ENCODE measurements at regions not wholly inside any gene's neighbourhood (a gene's known extent, or its start where the extent isn't known, plus 50 kb on each side); places are given as distances from the start of the nearest gene placed in this dataset.
"Not testable (repeated sequence)": the region's sequence is repeated elsewhere in the genome, so short reads cannot be mapped to it uniquely, and the experiment has no call there.

DNA sequence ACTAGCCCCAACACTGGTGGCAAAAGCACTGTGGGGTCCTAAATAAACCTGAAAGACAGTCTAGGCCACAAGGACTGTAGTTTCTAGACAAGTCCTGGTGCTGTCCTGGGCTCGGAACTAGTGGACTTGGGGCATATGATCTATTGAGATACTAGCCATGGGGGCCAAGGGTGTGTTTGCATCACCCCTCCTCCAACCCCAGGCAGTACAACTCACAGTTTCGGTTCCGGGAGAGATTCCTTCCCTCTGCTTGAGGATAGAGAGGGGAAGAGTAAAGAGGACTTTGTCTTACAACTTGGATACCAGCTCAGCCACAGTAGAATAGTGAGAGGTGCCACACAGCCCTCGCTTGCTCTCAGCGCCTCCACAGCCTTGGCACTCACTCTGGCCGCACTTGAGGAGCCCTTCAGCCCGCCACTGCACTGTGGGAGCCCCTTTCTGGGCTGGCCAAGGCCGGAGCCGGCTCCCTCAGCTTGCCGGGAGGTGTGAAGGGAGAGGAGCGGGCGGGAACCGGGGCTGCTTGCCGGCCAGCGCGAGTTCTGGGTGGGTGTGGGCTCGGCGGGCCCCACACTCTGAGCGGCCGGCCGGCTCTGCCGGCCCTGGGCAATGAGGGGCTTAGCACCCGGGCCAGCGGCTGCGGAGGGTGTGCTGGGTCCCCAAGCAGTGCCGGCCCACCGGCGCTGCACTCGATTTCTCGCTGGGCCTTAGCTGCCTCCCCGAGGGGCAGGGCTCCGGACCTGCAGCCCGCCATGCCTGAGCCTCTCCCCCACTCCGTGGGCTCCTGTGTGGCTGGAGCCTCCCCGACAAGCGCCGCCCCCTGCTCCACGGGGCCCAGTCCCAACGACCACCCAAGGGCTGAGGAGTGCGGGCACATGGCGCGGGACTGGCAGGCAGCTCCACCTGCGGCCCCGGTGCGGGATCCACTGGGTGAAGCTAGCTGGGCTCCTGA lies 222.7 kb upstream of the SEMA3C start:
- H3K27ac Mint-ChIP-seq; DNase-seq (ENCODE audit: low spot score); H3K4me1 Mint-ChIP-seq (ENCODE audit: low read depth); intact Hi-C loops (cut with micrococcal nuclease); H3K4me3 Mint-ChIP-seq (ENCODE audit: low read depth); H3K27me3 Mint-ChIP-seq (ENCODE audit: low read depth); H3K36me3 Mint-ChIP-seq (ENCODE audit: low read depth): not testable (repeated sequence)
- H3K9me3 Mint-ChIP-seq, result peaks cover 28% of the 10 kb centered on the region

DNA sequence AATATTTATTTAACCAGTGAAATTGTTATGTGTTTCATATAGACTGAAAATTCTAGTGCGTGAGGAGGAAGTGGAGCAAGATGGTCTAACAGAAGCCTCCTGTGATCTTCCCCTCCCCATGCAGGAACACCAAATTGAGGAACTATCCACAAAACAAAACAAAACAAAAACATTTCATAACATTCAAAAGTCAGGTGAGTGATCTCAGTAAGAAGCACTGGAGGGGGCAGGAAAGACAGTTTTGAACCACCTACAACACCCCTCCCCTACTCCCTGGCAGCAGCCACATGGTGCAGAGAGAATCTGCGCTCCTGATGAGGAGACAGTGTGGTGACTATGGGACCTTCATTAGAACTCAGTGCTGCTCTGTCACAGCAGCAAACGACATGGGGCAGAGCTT lies 221.9 kb upstream of the SEMA3C start:
- Mint-ChIP-seq H3K4me3 (ENCODE audit: low read depth) (no peak overlapping the region), H3K9me3 (peaks cover 28% of the 10 kb centered on the region), H3K4me1 (ENCODE audit: low read depth) (no peaks in the 10 kb centered on the region), H3K27ac (no peak overlapping the region), H3K27me3 (ENCODE audit: low read depth) (no peaks in the 10 kb centered on the region), H3K36me3 (ENCODE audit: low read depth) (no peaks in the 10 kb centered on the region)
- no peak for DNase-seq (ENCODE audit: low spot score)
- intact Hi-C loops (cut with micrococcal nuclease), result no loop called here

DNA sequence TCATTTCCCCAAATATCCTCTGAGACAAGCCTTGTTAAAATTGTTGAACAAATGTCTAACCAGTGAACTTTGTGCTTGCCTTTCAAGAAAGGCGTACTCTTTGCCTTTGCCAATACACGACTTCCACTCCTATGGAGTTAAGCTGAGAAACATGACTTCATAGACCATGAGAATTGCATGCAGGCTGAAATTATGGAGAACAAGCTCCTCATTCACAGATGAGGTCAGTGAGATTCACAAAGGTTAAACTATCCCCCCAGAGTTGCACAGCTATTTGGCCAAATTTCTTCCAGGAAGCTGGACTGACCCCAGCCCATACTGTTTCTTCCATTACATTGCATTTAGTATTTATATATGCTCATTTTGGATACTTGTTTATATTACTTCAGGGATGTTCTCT lies 221.4 kb upstream of the SEMA3C start:
- Mint-ChIP-seq H3K4me1 (ENCODE audit: low read depth) (no peaks in the 10 kb centered on the region), H3K27ac (no peak overlapping the region), H3K4me3 (ENCODE audit: low read depth) (no peak overlapping the region), H3K36me3 (ENCODE audit: low read depth) (no peaks in the 10 kb centered on the region), H3K9me3 (peaks cover 26% of the 10 kb centered on the region), H3K27me3 (ENCODE audit: low read depth) (no peaks in the 10 kb centered on the region)
- no peak for DNase-seq (ENCODE audit: low spot score)
- intact Hi-C loops (cut with micrococcal nuclease), result no loop called here

DNA sequence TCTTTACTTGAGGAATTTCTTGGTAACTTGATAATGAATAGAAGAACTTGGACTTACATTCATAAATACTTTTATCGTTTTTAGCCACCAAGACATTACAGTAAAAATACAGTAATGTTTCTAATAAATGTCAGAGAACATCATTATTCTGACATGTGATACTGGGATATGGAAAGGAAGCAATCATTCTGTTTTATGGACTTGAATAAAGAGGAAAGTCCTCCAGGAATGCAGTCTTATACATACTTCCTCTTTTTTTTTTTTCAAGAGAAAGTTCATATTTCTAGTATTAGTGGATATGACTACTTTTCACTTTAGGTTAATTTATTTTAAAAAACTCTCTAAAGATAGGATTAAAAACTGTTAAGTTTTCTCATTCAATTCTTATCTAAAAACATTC lies 220.0 kb upstream of the SEMA3C start:
- Mint-ChIP-seq H3K27me3 (ENCODE audit: low read depth) (no peaks in the 10 kb centered on the region), H3K4me1 (ENCODE audit: low read depth) (no peaks in the 10 kb centered on the region), H3K36me3 (ENCODE audit: low read depth) (no peaks in the 10 kb centered on the region), H3K27ac (no peak overlapping the region), H3K4me3 (ENCODE audit: low read depth) (no peak overlapping the region), H3K9me3 (peaks cover 15% of the 10 kb centered on the region)
- no peak for DNase-seq (ENCODE audit: low spot score)
- intact Hi-C loops (cut with micrococcal nuclease), result no loop called here

DNA sequence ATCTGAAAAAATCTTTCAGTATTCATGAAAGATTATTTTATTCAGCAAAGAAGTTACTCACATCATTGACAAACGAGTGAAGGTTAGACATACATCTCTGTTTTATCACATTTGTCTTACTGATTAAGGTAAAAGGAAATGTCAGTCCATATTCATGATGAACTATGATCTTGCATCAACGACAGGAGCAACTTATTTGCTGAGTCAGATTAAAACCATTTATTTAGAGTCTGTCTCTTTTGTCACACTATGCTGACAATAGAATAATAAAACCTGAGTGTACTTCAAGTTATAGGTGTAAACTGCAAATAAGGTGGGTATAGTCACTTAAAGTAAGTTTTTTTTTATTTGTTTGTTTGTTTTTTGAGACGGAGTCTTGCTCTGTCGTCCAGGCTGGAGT lies 216.5 kb upstream of the SEMA3C start:
- no peak for DNase-seq (ENCODE audit: low spot score)
- H3K4me1 Mint-ChIP-seq (ENCODE audit: low read depth), result no peaks in the 10 kb centered on the region
- H3K27me3 Mint-ChIP-seq (ENCODE audit: low read depth), result no peaks in the 10 kb centered on the region
- no peak overlapping the region for H3K4me3 Mint-ChIP-seq (ENCODE audit: low read depth)
- H3K36me3 Mint-ChIP-seq (ENCODE audit: low read depth), result no peaks in the 10 kb centered on the region
- no peak overlapping the region for H3K27ac Mint-ChIP-seq
- H3K9me3 Mint-ChIP-seq, result peaks cover 2% of the 10 kb centered on the region
- intact Hi-C loops (cut with micrococcal nuclease), result no loop called here

DNA sequence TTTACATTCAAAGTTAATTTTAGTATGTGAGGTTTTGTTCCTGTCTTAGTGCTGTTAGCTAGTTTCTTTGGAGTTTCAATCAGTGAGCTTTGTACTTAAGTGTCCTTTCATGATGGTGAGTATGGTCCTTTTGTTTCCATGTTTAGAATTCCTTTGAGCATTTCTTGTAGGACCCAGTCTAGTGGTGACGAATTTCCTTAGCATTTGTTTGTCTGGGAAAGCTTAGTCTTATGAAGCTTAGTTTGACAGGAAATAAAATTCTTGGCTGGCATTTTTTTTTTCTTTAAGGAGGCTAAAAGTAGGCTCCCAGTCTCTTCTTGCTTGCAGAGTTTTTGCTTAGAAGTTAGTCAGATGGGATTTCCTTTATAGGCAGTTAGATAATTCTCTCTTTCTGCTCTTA lies 209.2 kb upstream of the SEMA3C start:
- H3K27ac Mint-ChIP-seq, result no peak overlapping the region
- H3K4me1 Mint-ChIP-seq (ENCODE audit: low read depth), result no peaks in the 10 kb centered on the region
- peaks cover 24% of the 10 kb centered on the region for H3K9me3 Mint-ChIP-seq
- no peak for DNase-seq (ENCODE audit: low spot score)
- no peaks in the 10 kb centered on the region for H3K36me3 Mint-ChIP-seq (ENCODE audit: low read depth)
- no peak overlapping the region for H3K4me3 Mint-ChIP-seq (ENCODE audit: low read depth)
- H3K27me3 Mint-ChIP-seq (ENCODE audit: low read depth), result no peaks in the 10 kb centered on the region
- intact Hi-C loops (cut with micrococcal nuclease), result no loop called here

DNA sequence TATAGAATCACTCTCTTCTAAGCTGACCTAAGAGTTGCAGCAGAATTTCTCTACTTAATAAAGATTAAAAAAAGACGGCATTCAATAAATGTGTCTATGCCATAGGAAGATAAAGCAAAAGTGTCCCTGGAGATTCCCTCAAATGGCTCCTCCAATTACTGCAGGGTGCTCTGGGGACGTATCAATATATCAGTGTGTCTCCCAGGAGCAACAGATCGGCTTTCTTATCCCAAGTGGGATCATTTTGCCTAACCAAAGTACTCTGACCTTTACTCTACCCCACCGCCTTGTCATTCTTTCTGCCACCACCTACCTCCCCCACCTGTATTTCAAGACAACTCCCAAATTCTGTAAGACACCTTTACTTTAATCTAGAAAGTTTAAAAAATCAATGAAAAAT lies 202.0 kb upstream of the SEMA3C start:
- Mint-ChIP-seq H3K36me3 (ENCODE audit: low read depth) (no peaks in the 10 kb centered on the region), H3K27me3 (ENCODE audit: low read depth) (no peaks in the 10 kb centered on the region), H3K4me3 (ENCODE audit: low read depth) (no peak overlapping the region), H3K27ac (no peak overlapping the region), H3K9me3 (peaks cover 4% of the 10 kb centered on the region), H3K4me1 (ENCODE audit: low read depth) (no peaks in the 10 kb centered on the region)
- DNase-seq (ENCODE audit: low spot score), result no peak
- intact Hi-C loops (cut with micrococcal nuclease), result no loop called here

DNA sequence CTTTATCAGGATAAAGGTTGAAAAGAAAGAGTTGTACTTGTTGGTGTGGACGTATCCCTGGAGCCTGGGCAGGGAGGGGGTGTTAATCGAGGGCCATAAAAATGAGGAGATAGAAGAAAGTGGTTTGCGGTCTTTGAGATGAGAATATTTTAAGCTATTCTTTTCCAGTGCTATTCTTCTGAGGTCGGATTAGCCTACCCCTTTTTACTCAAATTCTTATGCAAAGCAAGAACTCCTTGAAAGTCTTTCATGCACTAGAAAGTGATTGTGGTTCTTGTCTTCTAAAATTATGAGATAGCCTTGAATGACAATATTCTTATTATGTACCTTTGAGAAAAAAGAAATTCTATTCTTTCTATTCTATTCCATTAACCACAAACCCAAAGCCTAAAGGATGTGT lies 201.3 kb upstream of the SEMA3C start:
- peaks cover 4% of the 10 kb centered on the region for H3K9me3 Mint-ChIP-seq
- no peak overlapping the region for H3K27ac Mint-ChIP-seq
- intact Hi-C loops (cut with micrococcal nuclease), result no loop called here
- no peaks in the 10 kb centered on the region for H3K4me1 Mint-ChIP-seq (ENCODE audit: low read depth)
- no peak overlapping the region for H3K4me3 Mint-ChIP-seq (ENCODE audit: low read depth)
- H3K36me3 Mint-ChIP-seq (ENCODE audit: low read depth), result no peaks in the 10 kb centered on the region
- DNase-seq (ENCODE audit: low spot score), result no peak
- no peaks in the 10 kb centered on the region for H3K27me3 Mint-ChIP-seq (ENCODE audit: low read depth)

DNA sequence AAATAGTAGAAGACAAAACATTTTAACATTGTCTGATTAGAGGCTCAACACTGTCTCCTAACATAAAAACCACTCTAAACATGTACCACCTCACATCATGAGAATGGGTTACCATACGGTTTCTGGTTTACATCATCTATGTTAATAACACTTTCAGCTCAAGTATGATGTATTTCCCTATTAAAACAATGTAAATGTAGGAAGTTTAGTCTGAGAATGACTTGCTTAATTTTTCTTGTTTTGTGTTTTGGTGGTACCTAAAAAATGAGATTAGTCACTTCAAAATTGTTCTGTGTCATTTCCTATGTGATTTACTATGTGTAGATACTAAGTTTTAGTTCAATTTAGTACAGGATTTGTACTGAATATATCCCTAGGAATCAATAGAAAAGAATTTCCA lies 195.8 kb upstream of the SEMA3C start:
- no peaks in the 10 kb centered on the region for H3K36me3 Mint-ChIP-seq (ENCODE audit: low read depth)
- H3K4me1 Mint-ChIP-seq (ENCODE audit: low read depth), result no peaks in the 10 kb centered on the region
- intact Hi-C loops (cut with micrococcal nuclease), result no loop called here
- no peaks in the 10 kb centered on the region for H3K27me3 Mint-ChIP-seq (ENCODE audit: low read depth)
- no peak for DNase-seq (ENCODE audit: low spot score)
- H3K27ac Mint-ChIP-seq, result no peak overlapping the region
- H3K9me3 Mint-ChIP-seq, result peaks cover 4% of the 10 kb centered on the region
- H3K4me3 Mint-ChIP-seq (ENCODE audit: low read depth), result no peak overlapping the region

DNA sequence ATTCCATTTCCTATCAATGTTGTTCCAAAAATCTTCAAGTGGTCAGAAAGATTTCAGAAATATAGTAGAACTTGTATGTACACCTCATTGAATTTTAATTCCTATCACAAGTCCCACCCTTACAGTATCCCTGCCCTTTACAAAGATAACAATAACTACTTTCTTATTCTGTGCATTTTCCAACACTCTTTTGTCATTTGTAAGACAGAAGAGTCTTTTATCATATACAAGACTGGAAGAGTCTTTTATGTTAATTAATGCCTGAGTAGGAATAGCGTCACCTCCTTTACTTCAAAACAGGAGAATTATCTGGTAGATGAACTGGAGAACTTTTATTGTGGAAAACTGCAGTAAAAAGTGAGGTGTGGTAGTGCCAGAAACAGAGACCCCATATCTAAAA lies 193.9 kb upstream of the SEMA3C start:
- Mint-ChIP-seq H3K27me3 (ENCODE audit: low read depth) (no peaks in the 10 kb centered on the region), H3K4me3 (ENCODE audit: low read depth) (no peak overlapping the region), H3K4me1 (ENCODE audit: low read depth) (no peaks in the 10 kb centered on the region), H3K27ac (no peak overlapping the region), H3K36me3 (ENCODE audit: low read depth) (no peaks in the 10 kb centered on the region), H3K9me3 (no peaks in the 10 kb centered on the region)
- no peak for DNase-seq (ENCODE audit: low spot score)
- intact Hi-C loops (cut with micrococcal nuclease), result no loop called here

DNA sequence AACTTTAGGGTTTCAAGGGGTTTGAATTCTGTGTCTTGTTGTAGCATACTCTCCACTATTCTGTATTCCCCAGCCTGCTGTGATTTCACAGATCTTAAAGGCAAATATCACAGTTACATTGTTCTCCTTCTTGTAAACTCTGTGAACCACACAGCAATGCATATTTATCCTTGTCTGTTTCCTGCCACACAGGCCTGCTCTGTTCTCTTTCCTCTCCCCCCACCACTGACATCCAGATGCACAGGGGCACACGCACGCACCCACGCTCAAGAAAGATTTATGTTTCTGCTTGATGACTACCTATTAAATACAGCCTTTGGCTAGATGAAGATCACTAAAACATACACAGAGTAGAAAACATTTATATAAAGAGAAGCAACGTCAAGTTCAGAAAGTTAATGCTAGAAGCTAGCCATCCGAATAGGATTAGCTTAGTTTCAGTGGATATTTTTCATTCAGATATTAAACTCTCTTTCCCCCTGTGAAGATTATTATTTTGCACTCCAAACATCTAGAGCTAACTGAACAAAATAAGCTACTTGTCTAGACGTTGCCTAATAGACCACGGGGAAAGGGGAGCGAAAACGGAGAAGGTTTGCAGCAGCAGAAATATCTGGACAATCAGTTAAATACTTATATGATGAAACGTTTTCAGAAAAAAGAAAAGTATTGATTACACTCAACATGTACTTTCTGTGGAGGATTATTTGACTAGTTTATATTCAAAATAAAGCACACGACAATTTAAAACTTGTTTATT lies 193.1 kb upstream of the SEMA3C start:
- Mint-ChIP-seq H3K4me3 (ENCODE audit: low read depth) (no peak overlapping the region), H3K4me1 (ENCODE audit: low read depth) (no peaks in the 10 kb centered on the region), H3K27me3 (ENCODE audit: low read depth) (no peaks in the 10 kb centered on the region), H3K9me3 (no peaks in the 10 kb centered on the region), H3K27ac (no peak overlapping the region), H3K36me3 (ENCODE audit: low read depth) (no peaks in the 10 kb centered on the region)
- no peak for DNase-seq (ENCODE audit: low spot score)
- intact Hi-C loops (cut with micrococcal nuclease), result no loop called here

DNA sequence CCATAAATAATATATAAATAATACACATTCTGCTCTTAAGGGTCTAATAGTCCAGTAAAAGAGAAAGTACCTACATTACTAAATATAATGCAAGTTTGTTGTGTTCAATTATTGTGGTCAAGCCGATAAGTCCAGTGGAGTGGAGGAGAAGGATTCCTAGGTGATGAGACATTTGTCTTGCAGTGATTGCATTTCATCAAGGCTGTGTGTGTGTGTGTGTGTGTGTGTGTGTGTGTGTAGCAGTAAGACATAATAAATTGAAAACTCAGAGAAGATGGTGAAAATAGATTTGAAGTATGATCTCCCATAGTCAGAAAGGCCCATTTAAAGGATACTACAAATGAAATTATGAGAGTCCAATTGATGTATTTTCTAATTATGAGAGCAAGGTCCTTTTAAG lies 192.5 kb upstream of the SEMA3C start:
- Mint-ChIP-seq H3K27ac (no peak overlapping the region), H3K4me3 (ENCODE audit: low read depth) (no peak overlapping the region), H3K27me3 (ENCODE audit: low read depth) (no peaks in the 10 kb centered on the region), H3K9me3 (no peaks in the 10 kb centered on the region), H3K36me3 (ENCODE audit: low read depth) (no peaks in the 10 kb centered on the region), H3K4me1 (ENCODE audit: low read depth) (no peaks in the 10 kb centered on the region)
- DNase-seq (ENCODE audit: low spot score), result no peak
- intact Hi-C loops (cut with micrococcal nuclease), result no loop called here

DNA sequence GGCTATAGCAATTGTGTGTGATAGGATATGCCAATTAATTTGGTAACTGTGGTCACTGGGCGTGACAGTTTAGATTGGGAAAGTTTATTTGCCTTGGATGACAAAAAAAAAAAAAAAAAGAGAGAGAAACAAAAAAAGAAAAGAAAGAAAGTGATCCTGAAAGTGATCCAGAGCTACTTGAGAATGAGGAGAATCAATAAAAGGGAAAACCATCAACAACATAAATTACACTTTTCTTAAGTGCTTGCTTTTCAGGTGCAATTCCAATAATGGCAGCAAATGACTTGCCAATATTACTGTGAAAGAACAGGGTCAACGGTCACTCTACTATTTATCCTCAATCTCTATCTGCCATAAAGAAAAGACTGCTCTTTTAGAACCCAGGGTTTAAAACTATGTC lies 191.8 kb upstream of the SEMA3C start:
- DNase-seq (ENCODE audit: low spot score), result no peak
- Mint-ChIP-seq H3K27me3 (ENCODE audit: low read depth) (no peaks in the 10 kb centered on the region), H3K4me1 (ENCODE audit: low read depth) (no peaks in the 10 kb centered on the region), H3K9me3 (no peaks in the 10 kb centered on the region), H3K27ac (no peak overlapping the region), H3K36me3 (ENCODE audit: low read depth) (no peaks in the 10 kb centered on the region), H3K4me3 (ENCODE audit: low read depth) (no peak overlapping the region)
- intact Hi-C loops (cut with micrococcal nuclease), result no loop called here
